ENCODE measurements at regions not wholly inside any gene's neighbourhood (a gene's known extent, or its start where the extent isn't known, plus 50 kb on each side); places are given as distances from the start of the nearest gene placed in this dataset.
"Not testable (repeated sequence)": the region's sequence is repeated elsewhere in the genome, so short reads cannot be mapped to it uniquely, and the experiment has no call there.

- H3K27ac ChIP-seq: peak overlapping the region; percentile 85 to 100 (median 98)
- H3K4me3 ChIP-seq: peak overlapping the region; percentile 60 to 85 (median 75)
- ATAC-seq: peak; percentile 40 to 48
- no peaks in the 10 kb centered on the region for H3K9me3 ChIP-seq
- peaks cover 10 to 31% of the 10 kb centered on the region in 2 donors for H3K4me1 ChIP-seq
- peak; percentile 40 to 45 for DNase-seq
- intact Hi-C loops (cut with DNase I; ENCODE audit: low total_unique reads) (loop anchor here (1.0 to 5.0 kb wide), 5 partner anchors 68 to 272 kb away; partner anchors contain the start of genes IER5L and NTMT1), in situ Hi-C loops (cut with MboI; ENCODE audit: low sequenced_read_pairs in 4 of 4) (loop anchor here in 1 of 4 donors (10.0 kb wide), 1 partner anchor 72 kb away; no protein-coding TSS in a partner anchor)
- H3K27me3 ChIP-seq: no peaks in the 10 kb centered on the region
- H3K36me3 ChIP-seq: no peaks in the 10 kb centered on the region
- TF ChIP-seq POLR2A (IDR thresholded peaks at IDR 0.05) (no peak), CTCF (IDR thresholded peaks at IDR 0.05 in 4 of 5, conservative IDR thresholded peaks at IDR 0.05 in 1 of 5) (no peak)
Observed at GRCh38 chr9:129412814-129413536, 207.9 kb downstream of the C9orf50 start.

- not testable (repeated sequence) for H3K36me3 ChIP-seq, H3K27me3 ChIP-seq, H3K9me3 ChIP-seq, DNase-seq, ATAC-seq
- Histone ChIP-seq H3K4me3 (peak overlapping the region in 2 of 4 donors; percentile 60 to 73), H3K4me1 (peaks cover 10 to 32% of the 10 kb centered on the region in 2 donors), H3K27ac (peak overlapping the region; percentile 85 to 100 (median 98))
- intact Hi-C loops (cut with DNase I; ENCODE audit: low total_unique reads) (loop anchor here (2.0 to 5.0 kb wide), 4 partner anchors 69 to 271 kb away; partner anchors contain the start of genes IER5L and NTMT1), in situ Hi-C loops (cut with MboI; ENCODE audit: low sequenced_read_pairs in 4 of 4) (loop anchor here in 1 of 4 donors (10.0 kb wide), 1 partner anchor 73 kb away; no protein-coding TSS in a partner anchor)
Observed at GRCh38 chr9:129412176-129412813, 208.6 kb downstream of the C9orf50 start.

- in situ Hi-C loops (cut with MboI; ENCODE audit: low sequenced_read_pairs in 4 of 4) (loop anchor here in 1 of 4 donors (10.0 kb wide), 1 partner anchor 73 kb away; no protein-coding TSS in a partner anchor), intact Hi-C loops (cut with DNase I; ENCODE audit: low total_unique reads) (loop anchor here (2.0 to 5.0 kb wide), 4 partner anchors 69 to 271 kb away; partner anchors contain the start of genes IER5L and NTMT1)
- no peak for DNase-seq
- TF ChIP-seq CTCF (IDR thresholded peaks at IDR 0.05 in 4 of 5, conservative IDR thresholded peaks at IDR 0.05 in 1 of 5) (no peak), POLR2A (IDR thresholded peaks at IDR 0.05) (no peak)
- Histone ChIP-seq H3K4me3 (no peak overlapping the region), H3K9me3 (no peaks in the 10 kb centered on the region), H3K4me1 (peaks cover 10 to 32% of the 10 kb centered on the region in 2 donors), H3K36me3 (no peaks in the 10 kb centered on the region), H3K27ac (peak overlapping the region; percentile 85 to 100 (median 98)), H3K27me3 (no peaks in the 10 kb centered on the region)
- no peak for ATAC-seq
Observed at GRCh38 chr9:129411501-129412175, 209.3 kb downstream of the C9orf50 start.

- no peaks in the 10 kb centered on the region for H3K27me3 ChIP-seq
- H3K4me1 ChIP-seq: peaks cover 10 to 32% of the 10 kb centered on the region in 2 donors
- no peak overlapping the region for H3K27ac ChIP-seq
- DNase-seq: no peak
- in situ Hi-C loops (cut with MboI; ENCODE audit: low sequenced_read_pairs in 4 of 4) (loop anchor here in 1 of 4 donors (10.0 kb wide), 1 partner anchor 75 kb away; no protein-coding TSS in a partner anchor), intact Hi-C loops (cut with DNase I; ENCODE audit: low total_unique reads) (loop anchor here (5.0 kb wide), 2 partner anchors 217 to 233 kb away; partner anchors contain the start of genes IER5L and NTMT1)
- H3K36me3 ChIP-seq: no peaks in the 10 kb centered on the region
- H3K9me3 ChIP-seq: no peaks in the 10 kb centered on the region
- no peak for TF ChIP-seq CTCF (IDR thresholded peaks at IDR 0.05 in 4 of 5, conservative IDR thresholded peaks at IDR 0.05 in 1 of 5)
- TF ChIP-seq POLR2A (IDR thresholded peaks at IDR 0.05): no peak
- ATAC-seq: no peak
- H3K4me3 ChIP-seq: no peak overlapping the region
Observed at GRCh38 chr9:129410226-129410625, 210.7 kb downstream of the C9orf50 start.
